ENCODE measurements at regions not wholly inside any gene's neighbourhood (a gene's known extent, or its start where the extent isn't known, plus 50 kb on each side); places are given as distances from the start of the nearest gene placed in this dataset.

- Histone ChIP-seq H4K20me1 (ENCODE audit: insufficient read depth) (no peaks in the 10 kb centered on the region), H3K27ac (ENCODE audit: low read depth, low read length) (no peak overlapping the region), H3K4me3 (replicated peaks in 1 of 2; ENCODE audit: low read depth in 1 of 2, low read length in 2 of 2) (no peak overlapping the region), H3K4me1 (ENCODE audit: control insufficient read depth in 1 of 2, insufficient read depth in 2 of 2, low read length in 2 of 2) (no peaks in the 10 kb centered on the region), H3K27me3 (ENCODE audit: insufficient read depth, low read length) (no peaks in the 10 kb centered on the region), H3K79me2 (ENCODE audit: insufficient read depth, low read length) (no peaks in the 10 kb centered on the region), H3K36me3 (ENCODE audit: control insufficient read depth in 1 of 2, insufficient read depth in 2 of 2, low read length in 2 of 2) (no peaks in the 10 kb centered on the region), H3K9ac (ENCODE audit: low read length) (no peak overlapping the region), H3K4me2 (ENCODE audit: low read length) (no peak overlapping the region), H2AFZ (ENCODE audit: low read depth, low read length, poor library complexity, severe bottlenecking) (no peak overlapping the region), H3K9me3 (ENCODE audit: control insufficient read depth in 1 of 2, insufficient read depth in 1 of 2, low read depth in 1 of 2, low read length in 2 of 2) (peaks cover 0 to 14% of the 10 kb centered on the region in 2 experiments; a peak in 1 of 4 replicates), H3K9me2 (ENCODE audit: insufficient read depth) (no peaks in the 10 kb centered on the region)
- DNase-seq (ENCODE audit: low read depth, low spot score), result no peak
- ATAC-seq, result no peak
- POLR2A ChIA-PET, result no interaction called here
- TF ChIP-seq CTCF (IDR thresholded peaks at IDR 0.05 in 2 of 3, conservative IDR thresholded peaks at IDR 0.05 in 1 of 3; ENCODE audit: borderline replicate concordance in 1 of 3, insufficient read depth in 1 of 3, low read depth in 2 of 3, low read length in 2 of 3), result no peak
- TF ChIP-seq ZFX (IDR thresholded peaks at IDR 0.05), result no peak
- no peak for TF ChIP-seq ZBTB33 (IDR thresholded peaks at IDR 0.05; ENCODE audit: extremely low read depth, insufficient replicate concordance, low read length)
- no peak for TF ChIP-seq EGR1 (IDR thresholded peaks at IDR 0.05; ENCODE audit: low read depth)
- no peak for TF ChIP-seq ZNF274 (IDR thresholded peaks at IDR 0.05; ENCODE audit: low read depth, low read length)
- TF ChIP-seq POLR2AphosphoS5 (IDR thresholded peaks at IDR 0.05; ENCODE audit: low read depth, low read length), result no peak
- TF ChIP-seq CBX3 (IDR thresholded peaks at IDR 0.05; ENCODE audit: low read depth), result no peak
- no peak for TF ChIP-seq SP1 (IDR thresholded peaks at IDR 0.05; ENCODE audit: low read depth)
- no peak for TF ChIP-seq RAD21 (IDR thresholded peaks at IDR 0.05; ENCODE audit: low read depth)
- TF ChIP-seq MAX (IDR thresholded peaks at IDR 0.05), result no peak
- TF ChIP-seq JUND (IDR thresholded peaks at IDR 0.05), result no peak
- TF ChIP-seq REST (IDR thresholded peaks at IDR 0.05; ENCODE audit: low read depth), result no peak
- TF ChIP-seq ATF3 (IDR thresholded peaks at IDR 0.05), result no peak
- no peak for TF ChIP-seq SRF (IDR thresholded peaks at IDR 0.05; ENCODE audit: low read depth)
- no peak for TF ChIP-seq YY1 (IDR thresholded peaks at IDR 0.05; ENCODE audit: extremely low read depth, insufficient replicate concordance, low read depth, low read length)
- no peak for TF ChIP-seq EZH2phosphoT487 (IDR thresholded peaks at IDR 0.05; ENCODE audit: borderline replicate concordance)
- CTCF ChIA-PET, result no interaction called here
- RAD21 ChIA-PET (ENCODE audit: low non-redundant PET in 1 of 2, low total read pairs in 2 of 2, uncharacterized antibody in 2 of 2, unreplicated experiment in 2 of 2), result no interaction called here
- intact Hi-C loops (cut with micrococcal nuclease), result no loop called here
- BruUV-seq (replicated peaks), result no TSS peak
These were observed 560.8 kb upstream of the RGMA start for GRCh38 chr15:93649691-93650235.
